AG04450 (cell line): ENCODE measurements at regions not wholly inside any gene's neighbourhood (a gene's known extent, or its start where the extent isn't known, plus 50 kb on each side); places are given as distances from the start of the nearest gene placed in this dataset.

Experiments
- CTCF ChIA-PET: fragments of 300-600, 350-600 bp; formaldehyde crosslinking; extraction: SDS; loops from one replicate; lab custom pipeline; 2022; ENCODE audit warnings: antibody characterized with exemption, inconsistent platforms; lab: Charles Lee
- POLR2A ChIA-PET: fragments of 350-600 bp; formaldehyde crosslinking; extraction: SDS; loops from one replicate; lab custom pipeline; 2021; ENCODE audit warnings: antibody characterized with exemption, inconsistent platforms; lab: Yijun Ruan, JAX
- DNase-seq: peaks from one replicate; pipeline ENCODE4 v3.0.0-alpha.2; 2011; ENCODE audit warnings: low read depth, low spot score
- H3K27ac ChIP-seq: one replicate; pipeline ENCODE4 v1.5.1; 2012; ENCODE audit warnings: low read depth, low read length, control low read depth
- H3K27me3 ChIP-seq: one replicate; pipeline ENCODE4 v1.6.0; 2012; ENCODE audit warnings: low read length; ENCODE audit not compliant: control insufficient read depth, insufficient read depth
- H3K4me3 ChIP-seq: 2 replicates; pipeline ENCODE4 v1.5.1; 2011; ENCODE audit warnings: mild to moderate bottlenecking, low read depth, low read length, control low read depth
- H3K9me3 ChIP-seq: 2 replicates; pipeline ENCODE4 v1.5.1; 2012; ENCODE audit warnings: low read length; ENCODE audit not compliant: control insufficient read depth, insufficient read depth
- CTCF ChIP-seq: IDR thresholded peaks from 2 replicates; pipeline ENCODE4 v1.5.1; 2011; ENCODE audit warnings: low read depth, low read length, control low read depth, inconsistent platforms

DNA sequence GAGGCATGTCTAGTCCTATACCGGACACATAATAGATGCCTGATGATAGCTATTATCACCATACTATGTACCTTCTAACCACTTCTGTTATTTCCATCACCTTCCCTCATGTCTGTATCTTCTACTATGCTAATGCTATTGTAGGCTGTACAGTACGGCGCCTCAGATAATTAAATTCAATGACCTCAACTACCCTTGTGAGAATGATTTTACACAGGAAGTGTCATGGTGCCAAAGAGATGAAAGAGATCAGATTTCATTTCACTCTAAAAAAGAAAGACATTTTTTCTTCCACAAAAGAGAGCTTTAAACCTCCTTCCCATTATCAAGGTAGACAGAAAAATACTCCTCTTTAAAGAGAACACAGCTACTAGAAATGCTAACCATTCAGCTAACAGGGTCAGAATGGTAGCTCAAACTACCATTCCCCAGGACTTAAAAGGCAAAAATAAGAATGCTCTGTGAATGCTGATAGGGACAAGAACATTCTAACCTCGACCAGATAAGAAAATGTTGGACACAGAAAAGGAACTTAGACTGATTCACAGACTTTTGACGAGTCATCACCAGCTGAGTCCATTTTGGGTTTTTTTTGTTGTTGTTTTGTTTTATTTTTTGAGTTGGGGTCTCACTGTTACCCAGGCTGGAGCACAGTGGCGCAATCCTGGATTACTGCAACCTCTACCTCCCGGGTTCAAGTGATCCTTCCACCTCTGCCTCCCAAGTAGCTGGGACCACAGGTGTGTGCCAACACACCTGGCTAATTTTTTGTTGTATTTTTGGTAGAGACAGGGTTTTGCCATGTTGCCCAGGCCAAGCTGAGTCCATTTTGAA, 99.2 kb upstream of the RAPGEF2 start:
- H3K9me3 ChIP-seq = no peaks in the 10 kb centered on the region
- no peak overlapping the region for H3K4me3 ChIP-seq
- H3K27ac ChIP-seq = no peak overlapping the region
- no peak for TF ChIP-seq CTCF
- H3K27me3 ChIP-seq = no peaks in the 10 kb centered on the region
- CTCF ChIA-PET = interaction anchor here (0.6 kb wide), 1 partner anchor 16 kb away, joined by 4 read pairs; no protein-coding TSS in a partner anchor
- POLR2A ChIA-PET = no interaction called here
- DNase-seq = no peak

GRCh38 chr4:159006202-159006601, 96.7 kb upstream of the RAPGEF2 start:
- no peak for TF ChIP-seq CTCF

GRCh38 chr4:159008671-159009070, 94.2 kb upstream of the RAPGEF2 start:
- POLR2A ChIA-PET = no interaction called here

More at GRCh38 chr4:159006202-159006601, 96.7 kb upstream of the RAPGEF2 start:
- H3K4me3 ChIP-seq = no peak overlapping the region
- no peak for DNase-seq
- H3K27ac ChIP-seq = no peak overlapping the region
- CTCF ChIA-PET = no interaction called here
- H3K27me3 ChIP-seq = no peaks in the 10 kb centered on the region
- POLR2A ChIA-PET = no interaction called here
- no peaks in the 10 kb centered on the region for H3K9me3 ChIP-seq

GRCh38 chr4:159009521-159009920, 93.4 kb upstream of the RAPGEF2 start:
- no peak for TF ChIP-seq CTCF
- no peaks in the 10 kb centered on the region for H3K9me3 ChIP-seq
- ChIA-PET POLR2A (no interaction called here), CTCF (no interaction called here)
- no peak overlapping the region for H3K4me3 ChIP-seq
- no peak overlapping the region for H3K27ac ChIP-seq
- DNase-seq = no peak
- H3K27me3 ChIP-seq = no peaks in the 10 kb centered on the region

More at GRCh38 chr4:159008671-159009070, 94.2 kb upstream of the RAPGEF2 start:
- Histone ChIP-seq H3K27ac (no peak overlapping the region), H3K4me3 (no peak overlapping the region), H3K27me3 (no peaks in the 10 kb centered on the region), H3K9me3 (no peaks in the 10 kb centered on the region)
- TF ChIP-seq CTCF = no peak
- CTCF ChIA-PET = no interaction called here
- DNase-seq = no peak

DNA sequence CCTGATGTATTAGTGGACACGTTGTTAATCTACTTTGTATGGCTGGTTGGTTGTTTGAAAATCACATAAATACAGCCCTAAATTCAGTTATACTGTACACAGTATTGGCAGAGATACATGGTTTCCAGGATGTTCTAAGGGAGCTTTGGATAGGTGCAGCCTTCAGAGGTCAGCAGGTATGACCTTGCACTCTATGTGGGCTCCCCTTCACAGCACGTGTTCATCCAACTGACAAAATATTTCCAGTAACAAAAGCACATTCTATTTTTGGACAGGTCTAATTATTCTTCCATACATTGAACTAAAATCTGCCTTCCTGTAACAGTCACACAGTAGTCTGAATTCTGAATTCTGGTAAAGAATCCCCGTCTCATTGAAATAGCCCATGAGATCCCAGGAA, 92.8 kb upstream of the RAPGEF2 start:
- POLR2A ChIA-PET = no interaction called here
- no peaks in the 10 kb centered on the region for H3K27me3 ChIP-seq
- CTCF ChIA-PET = interaction anchor here (0.6 kb wide), 1 partner anchor 15 kb away, joined by 4 read pairs; no protein-coding TSS in a partner anchor

More for the DNA sequence above, 92.8 kb upstream of the RAPGEF2 start:
- no peak for TF ChIP-seq CTCF
- no peak for DNase-seq
- Histone ChIP-seq H3K9me3 (no peaks in the 10 kb centered on the region), H3K4me3 (no peak overlapping the region), H3K27ac (no peak overlapping the region)
